NCI-H345 treated with DMSO at 0.1 percent for 48 hours (cell line): ENCODE measurements at regions not wholly inside any gene's neighbourhood (a gene's known extent, or its start where the extent isn't known, plus 50 kb on each side); places are given as distances from the start of the nearest gene placed in this dataset.
"Not testable (repeated sequence)": the region's sequence is repeated elsewhere in the genome, so short reads cannot be mapped to it uniquely, and the experiment has no call there.

Experiments
- DNase-seq: peaks from one replicate; lab custom pipeline; 2025; ENCODE audit not compliant: unreplicated experiment; lab: John Stamatoyannopoulos, UW

DNA sequence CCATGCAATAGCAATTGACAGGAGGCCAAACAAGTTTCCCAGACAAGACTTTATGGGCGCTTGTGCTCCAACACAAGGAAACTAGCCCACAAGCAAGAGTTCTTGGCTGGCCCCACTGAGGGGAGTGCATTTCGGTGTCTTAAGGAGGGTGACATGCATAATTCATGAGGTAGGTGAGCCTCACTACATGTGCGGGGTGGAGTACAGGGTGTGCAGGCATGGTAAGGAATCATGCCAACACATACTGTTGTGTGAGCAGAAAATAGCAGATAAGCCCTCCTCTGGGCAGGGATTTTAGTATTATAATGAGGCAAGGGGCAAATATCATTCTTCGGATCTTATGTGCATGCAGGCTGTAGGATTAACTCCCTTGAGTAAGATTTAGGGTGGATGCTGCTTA is 78.7 kb upstream of the SLC1A4 start:
- DNase-seq: no peak

DNA sequence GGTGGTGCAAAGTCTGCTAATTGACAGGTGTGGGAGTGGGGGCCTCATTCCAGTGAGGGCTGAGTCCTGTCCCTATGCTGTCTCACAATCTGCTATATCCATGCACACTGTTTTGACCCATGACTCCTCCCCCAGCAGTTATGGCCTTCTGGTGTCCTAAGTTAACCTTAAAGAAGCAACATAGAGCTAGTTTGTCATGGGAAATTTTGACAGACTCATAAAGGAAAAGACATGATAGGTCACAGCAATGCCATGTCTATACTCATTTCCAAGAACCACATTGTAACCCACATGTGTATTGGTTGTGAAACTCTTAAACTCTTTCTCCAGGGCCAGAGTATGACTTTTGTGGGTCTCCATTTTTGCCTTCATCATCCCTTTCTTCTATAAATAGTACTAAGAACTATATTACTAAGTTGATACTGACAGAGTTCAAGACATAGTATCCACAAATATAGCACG is 78.2 kb upstream of the SLC1A4 start:
- DNase-seq: no peak

DNA sequence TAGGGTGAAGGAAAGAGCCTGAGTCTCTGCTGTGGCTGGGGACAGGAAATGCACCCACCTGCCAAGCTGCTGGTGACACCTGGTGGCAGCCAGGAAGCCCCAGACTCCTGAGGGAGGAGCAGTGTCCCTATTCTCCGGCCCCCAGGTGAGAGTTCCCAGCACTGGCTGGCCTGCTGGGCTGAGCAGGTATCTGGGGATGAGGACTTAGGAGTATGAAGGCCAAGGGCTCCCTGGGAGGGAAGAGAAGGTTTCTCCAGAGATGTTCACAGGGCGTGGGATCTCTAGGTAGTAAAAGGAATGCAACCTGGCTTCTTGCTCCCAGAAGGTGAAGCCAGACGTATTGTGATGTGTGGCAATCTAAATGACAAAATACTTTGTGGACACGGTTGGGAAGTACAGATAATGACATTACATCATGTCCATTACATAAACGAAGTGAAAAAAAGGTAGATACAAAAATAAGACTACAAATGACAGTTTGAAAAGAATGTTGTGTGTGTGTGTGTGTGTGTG is 75.8 kb upstream of the SLC1A4 start:
- peak; percentile 16 for DNase-seq

DNA sequence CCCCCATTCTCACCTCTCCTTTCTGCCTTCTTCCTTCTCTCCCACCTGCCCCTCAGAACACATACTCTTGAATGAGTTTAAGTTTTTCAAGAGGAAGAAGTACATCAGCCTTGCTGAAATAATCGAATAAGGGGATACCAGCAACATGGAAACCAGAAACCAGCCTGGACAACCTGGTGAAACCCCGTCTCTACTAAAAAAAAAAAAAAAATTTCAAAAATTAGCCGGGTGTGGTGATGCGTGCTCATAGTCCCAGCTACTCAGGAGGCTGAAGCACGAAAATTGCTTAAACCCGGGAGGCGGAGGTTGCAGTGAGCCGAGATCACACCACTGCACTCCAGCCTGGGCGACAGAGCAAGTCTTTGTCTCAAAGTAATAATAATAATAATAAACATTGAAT is 75.0 kb upstream of the SLC1A4 start:
- no peak for DNase-seq

DNA sequence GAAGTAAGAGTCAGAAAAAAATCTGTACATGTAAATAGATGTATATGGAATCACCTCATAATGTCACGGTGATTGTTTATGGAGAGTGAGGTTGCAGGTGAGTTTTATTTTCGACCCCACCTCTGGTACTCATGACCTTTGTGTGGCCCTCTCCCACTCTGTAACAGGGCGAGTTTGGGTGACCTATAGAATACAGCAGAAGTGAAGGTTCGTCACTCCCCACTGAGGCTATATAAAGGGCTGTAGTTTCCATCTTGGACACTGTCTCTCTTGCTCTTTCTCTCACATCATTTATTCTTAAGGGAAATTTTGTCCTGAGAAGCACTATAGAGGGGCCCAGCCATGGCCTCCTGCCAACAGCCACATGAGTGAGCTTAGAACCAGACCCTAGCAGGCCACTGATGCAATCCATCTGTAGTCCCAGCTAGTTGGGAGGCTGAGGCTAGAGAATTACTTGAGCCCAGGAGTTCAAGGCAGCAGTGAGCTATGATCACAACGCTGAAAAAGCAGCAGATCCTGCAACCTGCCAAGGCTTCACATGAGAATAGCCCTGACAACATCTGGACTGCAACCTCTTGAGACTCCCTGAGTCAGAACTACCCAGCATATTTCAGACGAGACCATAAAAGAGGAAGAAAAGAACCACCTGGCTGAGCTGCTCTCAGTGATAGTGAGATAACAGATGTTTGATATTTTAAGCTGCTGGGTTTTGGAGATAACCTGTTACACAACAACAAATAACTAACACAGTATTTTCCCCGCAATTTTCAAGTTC is 74.3 kb upstream of the SLC1A4 start:
- DNase-seq: no peak

DNA sequence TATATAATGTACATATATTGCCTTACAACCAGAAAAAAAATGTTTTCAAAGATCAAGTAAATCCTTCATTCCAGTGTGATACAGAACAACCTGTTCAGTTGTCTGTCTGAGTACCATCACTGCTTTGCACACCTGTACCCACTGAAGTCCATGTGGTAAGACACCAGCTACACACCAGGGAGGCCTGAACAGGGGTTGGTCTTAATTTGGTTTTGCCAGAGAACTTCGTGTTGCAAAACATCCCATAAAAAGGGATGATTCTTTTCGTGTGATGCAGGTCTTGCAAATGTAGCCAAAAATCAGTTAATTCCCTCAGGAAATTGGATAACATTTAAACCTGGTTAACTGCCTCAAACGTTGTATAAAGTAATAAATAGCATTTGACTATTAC is 73.7 kb upstream of the SLC1A4 start:
- no peak for DNase-seq

DNA sequence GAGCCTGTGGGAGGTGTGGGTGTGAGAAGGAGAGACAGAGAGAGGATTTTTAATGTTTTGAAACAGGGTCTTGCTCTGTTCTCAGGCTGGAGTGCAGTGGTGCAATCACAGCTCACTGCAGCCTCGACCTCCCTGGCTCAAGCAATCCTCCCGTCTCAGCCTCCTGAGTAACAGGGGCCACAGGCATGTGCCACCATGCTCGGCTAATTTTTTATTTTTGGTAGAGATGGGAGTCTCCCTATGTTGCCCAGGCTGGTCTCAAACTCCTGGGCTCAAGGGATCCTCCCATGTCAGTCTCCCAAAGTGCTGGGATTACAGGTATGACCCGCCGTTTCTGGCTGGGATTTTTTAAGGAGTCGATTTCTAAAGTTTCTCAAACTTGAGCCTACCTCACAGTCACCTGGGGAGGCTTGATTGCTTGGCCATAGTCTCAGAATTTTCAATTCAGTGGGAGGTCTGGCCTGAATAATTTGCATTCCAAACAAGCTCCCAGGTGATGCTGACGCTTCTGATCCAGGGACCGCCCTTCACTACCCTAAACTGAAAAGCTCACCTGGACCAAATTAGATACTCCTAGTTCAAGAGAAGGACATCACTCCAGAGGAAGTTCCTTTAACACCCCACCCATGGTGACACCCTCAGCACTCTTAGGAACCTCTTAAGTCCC is 70.8 kb upstream of the SLC1A4 start:
- DNase-seq: no peak

DNA sequence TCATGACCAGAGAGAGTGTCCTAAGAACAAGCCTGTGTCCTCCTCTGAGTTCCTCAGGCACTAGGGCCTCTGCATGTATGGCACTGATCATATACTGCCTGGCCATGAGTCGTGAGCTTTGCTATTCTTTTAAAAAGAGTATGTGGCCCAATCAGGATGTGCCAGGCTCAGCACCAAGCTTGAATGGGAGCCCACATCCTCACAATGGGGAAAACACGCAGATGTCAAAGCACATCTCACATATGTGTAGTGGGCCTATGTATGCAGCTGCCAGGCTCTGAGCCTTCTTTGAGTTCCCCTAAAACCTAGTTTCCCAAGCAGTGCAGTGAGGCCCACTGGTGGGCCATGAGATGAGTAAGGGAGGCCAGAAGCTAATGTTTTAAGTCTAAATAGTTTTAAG is 69.9 kb upstream of the SLC1A4 start:
- no peak for DNase-seq

DNA sequence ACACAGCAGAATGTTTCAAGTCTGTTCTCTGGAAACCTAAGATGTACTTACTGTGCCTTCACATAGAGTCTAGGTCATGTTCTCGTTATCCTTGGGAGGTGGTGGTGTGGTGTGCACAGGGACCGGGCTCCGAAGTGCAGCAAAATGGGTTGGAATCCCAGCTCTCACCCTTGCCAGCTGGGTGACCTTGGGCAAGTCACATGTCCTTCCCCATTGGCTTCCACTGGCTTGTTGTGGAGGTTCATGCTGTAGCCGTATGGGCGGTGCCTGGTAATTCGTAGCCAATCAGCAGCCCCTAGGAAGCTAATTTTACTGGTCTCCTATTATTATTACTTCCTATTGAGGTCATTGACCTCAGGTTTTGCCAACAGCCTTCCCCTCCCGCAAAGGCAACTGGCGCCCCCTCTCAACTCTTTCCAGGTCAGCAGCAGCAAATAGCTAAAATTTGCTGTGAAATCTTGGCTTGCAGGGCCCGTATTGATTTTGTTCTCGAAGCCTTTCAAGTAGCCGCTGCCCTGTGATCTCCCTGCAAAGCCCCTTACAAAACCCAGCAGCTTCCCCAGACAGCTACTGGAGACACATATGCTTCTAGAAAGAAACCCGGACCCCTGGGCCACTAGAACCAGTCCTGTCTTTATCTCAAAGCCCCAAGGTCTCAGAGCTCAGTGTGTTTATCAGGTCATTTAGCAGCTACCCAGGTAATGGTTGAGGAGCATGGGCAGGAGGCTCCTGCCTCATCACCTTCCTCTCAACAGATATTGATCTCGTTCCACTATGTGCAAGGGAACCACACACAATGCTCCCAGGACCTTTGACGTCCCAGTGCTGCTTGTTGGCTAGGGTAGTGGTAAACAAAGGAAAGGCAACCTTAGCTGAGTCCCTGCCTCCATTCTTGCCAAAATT is 66.5 kb upstream of the SLC1A4 start:
- no peak for DNase-seq

DNA sequence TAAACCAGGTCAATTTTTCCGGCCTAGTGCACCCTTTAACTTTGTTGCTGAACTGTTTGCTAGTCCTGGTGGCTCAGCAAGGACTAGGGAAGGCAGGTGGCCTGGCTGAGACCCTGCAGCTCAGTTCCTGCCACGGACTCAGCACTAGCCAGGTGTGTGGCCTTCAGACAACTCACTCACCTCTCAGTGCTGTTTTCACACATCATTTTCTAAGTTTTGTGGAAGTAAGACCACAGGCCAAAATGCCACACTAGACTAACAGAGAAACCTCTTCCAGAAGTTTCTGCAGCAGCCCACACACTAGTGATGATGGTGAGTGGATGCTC is 65.9 kb upstream of the SLC1A4 start:
- no peak for DNase-seq

DNA sequence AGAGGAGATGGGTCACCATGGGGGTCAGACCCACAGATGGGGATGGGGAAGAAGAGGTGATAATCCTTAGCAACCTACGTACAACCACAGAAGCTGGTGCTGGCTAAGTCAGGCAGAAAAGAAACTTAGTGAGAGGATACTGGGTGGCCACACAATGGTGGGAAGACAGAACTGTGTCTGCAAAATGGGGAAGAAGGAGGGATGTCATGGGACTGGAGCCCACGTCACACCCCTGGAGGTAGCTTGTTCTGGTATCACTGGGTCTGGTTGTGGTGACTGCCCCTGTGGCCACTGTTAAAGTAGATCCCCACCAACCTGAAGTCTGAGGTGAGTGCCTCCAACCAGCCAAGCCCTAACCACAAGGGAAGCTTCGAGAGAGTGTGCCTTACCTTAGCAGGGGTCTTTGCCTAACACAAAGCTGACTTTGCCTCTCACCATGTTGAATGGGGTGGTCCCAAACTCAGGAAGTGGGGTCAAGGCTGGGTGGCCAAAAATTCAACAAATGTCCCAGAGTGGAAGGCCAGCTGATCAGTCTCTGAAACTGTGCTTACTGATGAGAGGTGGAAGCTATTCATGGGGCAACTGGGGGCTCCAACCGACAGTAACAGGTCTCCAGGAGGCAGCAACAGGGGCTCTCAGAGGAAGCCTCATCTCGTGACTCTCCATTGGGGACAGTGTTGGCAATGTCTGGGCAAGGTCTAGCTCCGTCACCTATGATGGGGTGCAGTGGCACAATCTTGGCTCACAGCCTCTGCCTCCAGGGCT is 64.8 kb upstream of the SLC1A4 start:
- DNase-seq: no peak

DNA sequence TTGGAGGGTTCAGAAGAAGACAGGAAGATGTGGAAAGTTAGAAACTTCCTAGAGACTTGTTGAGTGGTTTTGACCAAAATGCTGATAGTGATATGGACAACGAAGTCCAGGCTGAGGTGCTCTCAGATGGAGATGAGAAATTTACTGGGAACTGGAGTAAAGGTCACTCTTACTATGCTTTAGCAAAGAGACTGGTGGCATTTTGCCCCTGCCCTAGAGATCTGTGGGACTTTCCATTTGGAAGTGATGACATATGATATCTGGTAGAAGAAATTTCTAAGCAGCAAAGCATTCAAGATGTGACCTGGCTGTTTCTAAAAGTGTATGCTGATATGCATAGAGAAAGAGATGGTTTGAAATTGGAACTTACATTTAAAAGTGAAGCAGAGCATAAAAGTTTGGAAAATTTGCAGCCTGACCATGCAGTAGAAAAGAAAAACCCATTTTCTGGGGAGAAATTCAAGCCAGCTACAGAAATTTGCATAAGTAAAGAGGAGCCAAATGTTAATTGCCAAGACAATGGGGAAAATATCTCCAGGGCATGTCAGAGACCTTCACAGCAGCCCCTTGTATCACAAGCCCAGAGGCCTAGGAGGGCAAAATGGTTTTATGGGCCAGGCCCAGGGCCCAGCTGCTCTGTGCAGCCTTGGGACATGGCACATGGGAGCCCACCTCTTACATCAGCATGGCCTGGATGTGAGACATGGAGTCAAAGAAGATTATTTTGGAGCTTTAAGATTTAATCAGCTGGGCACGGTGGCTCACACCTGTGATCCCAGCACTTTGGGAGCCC is 63.1 kb upstream of the SLC1A4 start:
- not testable (repeated sequence) for DNase-seq

DNA sequence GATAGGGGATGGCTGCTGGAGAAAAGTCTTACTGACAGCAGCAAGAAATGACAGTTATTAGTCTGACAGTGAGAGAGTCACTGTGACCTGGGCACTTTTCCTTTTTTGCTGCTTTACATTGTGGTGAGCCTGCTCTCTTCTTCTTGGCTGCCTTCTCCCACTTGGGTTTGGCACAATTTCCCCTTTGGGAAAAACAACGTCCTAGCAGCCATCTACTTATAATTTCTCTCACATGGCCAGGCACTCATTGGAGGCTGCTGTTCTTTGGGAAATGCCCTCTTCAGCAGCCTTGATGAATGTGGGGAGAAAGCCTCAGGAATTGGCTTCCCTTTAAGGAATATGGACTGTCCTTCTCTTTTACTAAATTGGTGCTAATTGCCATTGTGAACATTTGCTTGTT is 60.4 kb upstream of the SLC1A4 start:
- DNase-seq: no peak

DNA sequence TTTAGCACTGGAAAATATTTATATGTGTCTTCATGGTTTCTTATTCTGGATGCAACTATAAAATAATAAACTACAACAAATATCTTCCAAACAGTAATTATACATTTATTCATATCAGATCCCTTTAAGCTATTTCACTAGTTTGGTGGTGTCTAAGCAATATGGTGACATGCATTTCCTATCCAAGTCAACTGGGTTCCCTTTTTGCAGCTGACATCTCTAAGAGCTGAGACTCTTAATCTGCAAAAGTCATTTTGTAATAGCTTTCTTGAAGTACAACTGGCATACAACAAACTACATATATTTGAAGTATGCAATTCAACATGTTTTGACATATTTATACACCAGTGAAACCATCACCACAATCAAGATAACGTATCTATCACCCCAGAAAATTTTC is 59.9 kb upstream of the SLC1A4 start:
- no peak for DNase-seq

DNA sequence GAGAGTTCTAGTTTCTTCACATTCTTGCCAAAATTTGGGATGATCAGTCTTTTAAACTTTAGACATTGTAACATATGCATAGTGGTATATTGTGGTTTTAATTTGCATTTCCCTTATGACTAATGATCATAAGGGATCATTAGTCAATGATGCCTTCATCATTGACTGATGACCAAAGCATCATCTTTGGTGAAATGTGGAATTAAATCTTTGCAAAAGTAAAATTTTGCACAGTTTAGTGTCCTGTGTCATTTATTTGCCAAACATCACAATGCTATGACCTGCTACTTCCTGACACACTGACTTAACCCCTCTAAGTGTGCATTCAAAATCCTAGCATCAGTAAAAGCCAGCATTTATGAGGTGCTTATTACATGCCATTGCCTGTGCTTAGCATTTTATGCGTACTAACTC is 58.9 kb upstream of the SLC1A4 start:
- no peak for DNase-seq

DNA sequence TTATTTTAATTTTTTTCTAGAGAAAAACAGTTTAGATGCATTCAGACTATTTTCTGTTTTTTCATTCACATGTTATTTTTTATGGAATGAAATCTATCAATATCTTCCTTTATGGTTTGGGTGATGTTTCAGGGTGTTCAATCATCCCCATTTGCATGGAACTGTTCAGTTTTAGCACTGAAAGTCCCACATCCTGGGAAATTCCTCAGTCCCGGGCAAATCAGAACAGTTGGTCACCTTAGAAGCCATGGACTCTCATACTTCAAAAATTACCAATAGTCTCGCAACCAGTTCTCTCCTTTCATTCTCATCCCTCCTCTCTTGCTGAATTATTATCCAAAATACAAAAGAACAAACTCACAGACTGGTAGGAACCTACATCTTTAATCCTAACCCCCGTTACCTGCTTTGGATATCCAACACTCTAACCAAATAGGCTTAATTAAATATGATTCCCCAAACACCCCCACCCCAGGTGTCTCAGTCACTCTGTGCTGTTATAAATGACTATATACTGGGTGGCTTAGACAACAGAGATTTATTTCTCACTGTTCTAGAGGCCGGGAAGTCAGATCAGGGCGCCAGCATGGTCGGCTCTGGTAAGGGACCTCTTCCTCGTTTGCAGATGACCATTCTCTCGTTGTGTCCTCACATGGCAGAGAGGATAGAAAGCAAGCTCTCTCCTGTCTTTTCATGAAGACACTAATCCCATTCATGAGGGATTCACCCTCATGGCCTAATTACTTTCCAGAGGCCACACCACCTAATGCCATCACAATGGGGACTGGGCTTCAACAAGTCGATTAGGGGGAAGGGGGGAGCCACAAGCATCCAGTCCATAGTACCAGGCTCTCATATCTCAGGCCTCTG is 57.7 kb upstream of the SLC1A4 start:
- DNase-seq: no peak

DNA sequence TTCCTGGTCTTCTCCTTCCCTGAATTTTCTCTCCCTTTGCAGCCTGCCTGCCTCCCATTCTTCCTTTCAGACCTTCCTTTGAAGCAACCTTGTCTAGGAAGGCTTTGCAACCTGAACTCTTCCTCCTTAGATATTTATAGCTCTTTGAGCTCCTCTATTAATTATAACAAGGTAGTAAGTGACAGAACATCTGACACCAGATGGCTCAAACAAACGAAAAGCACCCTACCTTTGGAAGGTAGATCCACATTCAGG is 57.2 kb upstream of the SLC1A4 start:
- no peak for DNase-seq

DNA sequence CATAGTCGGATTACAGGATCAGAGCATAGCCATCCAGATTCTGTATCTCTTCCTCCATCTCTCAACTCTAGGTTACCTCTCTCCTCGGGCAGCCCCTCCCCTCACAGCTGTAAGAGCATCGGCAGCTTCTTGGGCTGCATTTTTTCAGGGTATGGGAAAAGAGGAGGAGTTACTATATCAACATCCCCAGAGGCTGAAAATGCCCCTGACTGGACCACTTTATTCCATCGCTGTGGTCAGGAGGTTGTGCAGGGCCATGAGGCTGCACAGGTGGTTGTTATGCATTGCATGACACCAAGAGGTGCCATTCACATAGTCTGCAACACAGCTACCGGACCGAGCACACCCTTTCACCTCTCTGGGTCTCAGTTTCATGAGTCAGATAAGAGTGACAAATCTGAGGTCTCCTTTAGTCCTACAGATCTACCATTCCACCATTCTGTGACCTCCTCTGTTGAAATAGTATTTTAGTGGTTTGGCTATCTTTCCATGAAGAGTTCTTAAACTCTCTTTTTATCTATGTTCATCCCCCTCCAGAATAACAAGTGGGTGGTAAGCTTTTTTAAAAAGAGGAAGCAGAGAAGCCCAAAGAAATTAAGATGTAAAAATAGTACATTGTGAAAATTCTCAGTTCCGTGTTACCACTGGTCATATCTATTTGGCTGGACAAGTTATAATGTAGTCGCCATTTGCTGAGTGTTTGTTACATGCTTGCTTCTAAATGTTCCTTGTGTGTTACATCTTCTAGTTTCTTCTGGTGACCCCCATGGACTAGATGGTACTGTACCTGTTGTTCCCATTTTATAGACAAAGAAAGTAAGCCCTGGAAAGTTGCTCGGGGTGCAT is 56.6 kb upstream of the SLC1A4 start:
- no peak for DNase-seq

DNA sequence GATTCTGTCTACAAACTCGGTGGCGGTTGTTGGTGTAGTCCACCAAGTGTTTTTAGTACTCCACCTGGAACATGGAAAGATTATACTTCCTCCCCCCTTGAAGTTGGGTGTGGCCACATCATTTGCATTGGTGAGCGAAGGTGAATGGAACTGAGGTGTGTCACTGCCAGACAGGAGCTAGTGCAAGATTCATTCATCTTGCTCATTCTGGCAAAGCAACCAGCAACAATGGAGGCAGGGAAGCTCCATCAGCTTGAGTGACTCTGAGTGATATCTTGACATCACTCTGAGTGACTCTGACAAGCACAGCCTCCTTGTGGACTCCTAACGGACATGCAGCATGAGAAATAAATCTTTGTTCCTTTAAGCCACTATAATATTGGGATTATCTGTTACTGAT is 54.7 kb upstream of the SLC1A4 start:
- DNase-seq: no peak
